HG02763 (cell line): ENCODE measurements at regions not wholly inside any gene's neighbourhood (a gene's known extent, or its start where the extent isn't known, plus 50 kb on each side); places are given as distances from the start of the nearest gene placed in this dataset.

ENCODE experiments used
- ATAC-seq: cut with Tn5 transposase; IDR thresholded peaks from one replicate; pipeline ENCODE4 v1.9.1; 2021; ENCODE audit warnings: mild to moderate bottlenecking, moderate library complexity; ENCODE audit not compliant: unreplicated experiment

GRCh38 chr2:103809941-103810441 lies 1043.9 kb upstream of the POU3F3 start:
- ATAC-seq, result no peak

GRCh38 chr2:103810875-103811274 lies 1043.0 kb upstream of the POU3F3 start:
- no peak for ATAC-seq

GRCh38 chr2:103814016-103814415 lies 1039.9 kb upstream of the POU3F3 start:
- no peak for ATAC-seq

- ATAC-seq, result no peak
Observed at GRCh38 chr2:103815731-103816130, 1038.2 kb upstream of the POU3F3 start.

GRCh38 chr2:103817746-103818145 lies 1036.2 kb upstream of the POU3F3 start:
- ATAC-seq, result no peak

GRCh38 chr2:103818176-103818575 lies 1035.7 kb upstream of the POU3F3 start:
- ATAC-seq, result no peak

- no peak for ATAC-seq
Observed at GRCh38 chr2:103819599-103819998, 1034.3 kb upstream of the POU3F3 start.

GRCh38 chr2:103823847-103824246 lies 1030.1 kb upstream of the POU3F3 start:
- no peak for ATAC-seq

GRCh38 chr2:103847276-103847675 lies 1006.6 kb upstream of the POU3F3 start:
- no peak for ATAC-seq

GRCh38 chr2:103859238-103859637 lies 994.7 kb upstream of the POU3F3 start:
- no peak for ATAC-seq

GRCh38 chr2:103860016-103860415 lies 993.9 kb upstream of the POU3F3 start:
- no peak for ATAC-seq

- ATAC-seq, result no peak
Observed at GRCh38 chr2:103868396-103868795, 985.5 kb upstream of the POU3F3 start.

- no peak for ATAC-seq
Observed at GRCh38 chr2:103873716-103874351, 980.1 kb upstream of the POU3F3 start.

GRCh38 chr2:103875131-103875530 lies 978.8 kb upstream of the POU3F3 start:
- ATAC-seq, result no peak

- no peak for ATAC-seq
Observed at GRCh38 chr2:103875531-103875930, 978.4 kb upstream of the POU3F3 start.

- ATAC-seq, result no peak
Observed at GRCh38 chr2:103876611-103877010, 977.3 kb upstream of the POU3F3 start.

GRCh38 chr2:103879101-103879500 lies 974.8 kb upstream of the POU3F3 start:
- ATAC-seq, result no peak

- ATAC-seq, result no peak
Observed at GRCh38 chr2:103880081-103880834, 973.7 kb upstream of the POU3F3 start.

- no peak for ATAC-seq
Observed at GRCh38 chr2:103887625-103888024, 966.3 kb upstream of the POU3F3 start.

GRCh38 chr2:103896182-103896581 lies 957.7 kb upstream of the POU3F3 start:
- no peak for ATAC-seq

- ATAC-seq, result no peak
Observed at GRCh38 chr2:103898561-103898960, 955.4 kb upstream of the POU3F3 start.

- no peak for ATAC-seq
Observed at GRCh38 chr2:103902347-103902746, 951.6 kb upstream of the POU3F3 start.
